Spinal cord (tissue), 9 donors: ENCODE measurements at regions not wholly inside any gene's neighbourhood (a gene's known extent, or its start where the extent isn't known, plus 50 kb on each side); places are given as distances from the start of the nearest gene placed in this dataset.

Experiments used
- DNase-seq, 6 donors: peaks; one replicate each; pipeline versions ENCODE4 v3.0.0 to v3.0.0-alpha.2; 2013 to 2015; ENCODE audit warnings: low spot score in 6 of 6, low read depth in 4 of 6
- H3K27ac ChIP-seq: one replicate; pipeline ENCODE4 v1.5.1; 2013; ENCODE audit warnings: low read depth, low read length, control low read depth
- H3K27me3 ChIP-seq: one replicate; pipeline ENCODE4 v1.6.1; 2013; ENCODE audit warnings: low read length; ENCODE audit not compliant: control insufficient read depth, insufficient read depth
- H3K36me3 ChIP-seq: one replicate; pipeline ENCODE4 v1.6.1; 2013; ENCODE audit warnings: low read length; ENCODE audit not compliant: control insufficient read depth, insufficient read depth
- H3K4me1 ChIP-seq: one replicate; pipeline ENCODE4 v1.6.1; 2013; ENCODE audit warnings: low read length; ENCODE audit not compliant: control insufficient read depth, insufficient read depth
- H3K4me3 ChIP-seq: one replicate; pipeline ENCODE4 v1.5.1; 2013; ENCODE audit warnings: low read depth, low read length, control low read depth
- H3K9me3 ChIP-seq: one replicate; pipeline ENCODE4 v1.6.1; 2013; ENCODE audit warnings: low read length; ENCODE audit not compliant: control insufficient read depth, insufficient read depth
- WGBS: methylation state at CpG from one replicate; pipeline ENCODE4 v1.1.5; 2013; ENCODE audit warnings: missing lambda C conversion rate; ENCODE audit not compliant: insufficient coverage; 5-methylcytosine and 5-hydroxymethylcytosine counted together
- donor health status: healthy.

GRCh38 chr1:30052178-30052577 lies 671.2 kb downstream of the MATN1 start:
- Histone ChIP-seq H3K36me3 (no peaks in the 10 kb centered on the region), H3K4me3 (no peak overlapping the region), H3K27ac (no peak overlapping the region), H3K4me1 (no peaks in the 10 kb centered on the region), H3K9me3 (no peaks in the 10 kb centered on the region), H3K27me3 (no peaks in the 10 kb centered on the region)
- 69% methylated on average over 2 of the region's 4 CpGs for WGBS
- no peak for DNase-seq

- Histone ChIP-seq H3K36me3 (no peaks in the 10 kb centered on the region), H3K27ac (no peak overlapping the region), H3K4me1 (no peaks in the 10 kb centered on the region), H3K9me3 (no peaks in the 10 kb centered on the region), H3K27me3 (no peaks in the 10 kb centered on the region), H3K4me3 (no peak overlapping the region)
- 92% methylated on average over 3 of the region's 6 CpGs for WGBS
- no peak for DNase-seq
These were observed 671.6 kb downstream of the MATN1 start for GRCh38 chr1:30051777-30052176.

- 84% methylated on average over 3 of the region's 4 CpGs for WGBS
- Histone ChIP-seq H3K27me3 (no peaks in the 10 kb centered on the region), H3K4me3 (no peak overlapping the region), H3K36me3 (no peaks in the 10 kb centered on the region), H3K4me1 (peaks cover 4% of the 10 kb centered on the region), H3K27ac (no peak overlapping the region), H3K9me3 (no peaks in the 10 kb centered on the region)
- DNase-seq = no peak
These were observed 673.6 kb downstream of the MATN1 start for GRCh38 chr1:30049748-30050296.

GRCh38 chr1:30048905-30049304 lies 674.5 kb downstream of the MATN1 start:
- H3K27ac ChIP-seq = no peak overlapping the region
- WGBS = no CpG with 5 or more reads among the region's 5 CpGs
- DNase-seq = no peak
- no peaks in the 10 kb centered on the region for H3K27me3 ChIP-seq
- H3K9me3 ChIP-seq = no peaks in the 10 kb centered on the region
- H3K4me1 ChIP-seq = peaks cover 4% of the 10 kb centered on the region
- no peaks in the 10 kb centered on the region for H3K36me3 ChIP-seq
- H3K4me3 ChIP-seq = no peak overlapping the region

- no peaks in the 10 kb centered on the region for H3K36me3 ChIP-seq
- H3K27ac ChIP-seq = no peak overlapping the region
- DNase-seq = no peak
- peaks cover 1% of the 10 kb centered on the region for H3K9me3 ChIP-seq
- H3K4me1 ChIP-seq = peaks cover 4% of the 10 kb centered on the region
- no peak overlapping the region for H3K4me3 ChIP-seq
- H3K27me3 ChIP-seq = no peaks in the 10 kb centered on the region
- 100% methylated on average over 1 of the region's 3 CpGs for WGBS
These were observed 675.8 kb downstream of the MATN1 start for GRCh38 chr1:30047576-30047975.

- Histone ChIP-seq H3K4me3 (no peak overlapping the region), H3K4me1 (peaks cover 4% of the 10 kb centered on the region), H3K36me3 (no peaks in the 10 kb centered on the region), H3K27ac (no peak overlapping the region), H3K9me3 (peaks cover 1% of the 10 kb centered on the region), H3K27me3 (no peaks in the 10 kb centered on the region)
- 73% methylated on average over 10 of the region's 10 CpGs for WGBS
- no peak for DNase-seq
These were observed 676.6 kb downstream of the MATN1 start for GRCh38 chr1:30046751-30047150.

- no peak for DNase-seq
- Histone ChIP-seq H3K4me3 (no peak overlapping the region), H3K36me3 (no peaks in the 10 kb centered on the region), H3K9me3 (peaks cover 1% of the 10 kb centered on the region), H3K4me1 (peaks cover 4% of the 10 kb centered on the region), H3K27me3 (no peaks in the 10 kb centered on the region), H3K27ac (no peak overlapping the region)
- 96% methylated on average over 4 of the region's 4 CpGs for WGBS
These were observed 677.9 kb downstream of the MATN1 start for GRCh38 chr1:30045304-30046090.

GRCh38 chr1:30044656-30045144 lies 678.7 kb downstream of the MATN1 start:
- Histone ChIP-seq H3K4me1 (peaks cover 4% of the 10 kb centered on the region), H3K27ac (no peak overlapping the region), H3K36me3 (no peaks in the 10 kb centered on the region), H3K4me3 (no peak overlapping the region), H3K27me3 (no peaks in the 10 kb centered on the region), H3K9me3 (peaks cover 1% of the 10 kb centered on the region)
- no peak for DNase-seq
- WGBS = 100% methylated on average over 1 of the region's 2 CpGs

- Histone ChIP-seq H3K9me3 (peaks cover 1% of the 10 kb centered on the region), H3K36me3 (no peaks in the 10 kb centered on the region), H3K4me1 (peaks cover 4% of the 10 kb centered on the region), H3K27ac (no peak overlapping the region), H3K27me3 (no peaks in the 10 kb centered on the region), H3K4me3 (no peak overlapping the region)
- no peak for DNase-seq
- WGBS = no CpG with 5 or more reads among the region's 1 CpG
These were observed 679.5 kb downstream of the MATN1 start for GRCh38 chr1:30043731-30044408.
